GM12874 (cell line): ENCODE measurements at regions not wholly inside any gene's neighbourhood (a gene's known extent, or its start where the extent isn't known, plus 50 kb on each side); places are given as distances from the start of the nearest gene placed in this dataset.

ENCODE experiments used
- TF ChIP-seq, protein P1 (sequence below): IDR thresholded peaks from 2 replicates; pipeline ENCODE4 v1.5.1; 2011; ENCODE audit warnings: low read depth, mild to moderate bottlenecking, control low read depth, low read length, moderate library complexity; ENCODE audit not compliant: insufficient read depth

DNA sequence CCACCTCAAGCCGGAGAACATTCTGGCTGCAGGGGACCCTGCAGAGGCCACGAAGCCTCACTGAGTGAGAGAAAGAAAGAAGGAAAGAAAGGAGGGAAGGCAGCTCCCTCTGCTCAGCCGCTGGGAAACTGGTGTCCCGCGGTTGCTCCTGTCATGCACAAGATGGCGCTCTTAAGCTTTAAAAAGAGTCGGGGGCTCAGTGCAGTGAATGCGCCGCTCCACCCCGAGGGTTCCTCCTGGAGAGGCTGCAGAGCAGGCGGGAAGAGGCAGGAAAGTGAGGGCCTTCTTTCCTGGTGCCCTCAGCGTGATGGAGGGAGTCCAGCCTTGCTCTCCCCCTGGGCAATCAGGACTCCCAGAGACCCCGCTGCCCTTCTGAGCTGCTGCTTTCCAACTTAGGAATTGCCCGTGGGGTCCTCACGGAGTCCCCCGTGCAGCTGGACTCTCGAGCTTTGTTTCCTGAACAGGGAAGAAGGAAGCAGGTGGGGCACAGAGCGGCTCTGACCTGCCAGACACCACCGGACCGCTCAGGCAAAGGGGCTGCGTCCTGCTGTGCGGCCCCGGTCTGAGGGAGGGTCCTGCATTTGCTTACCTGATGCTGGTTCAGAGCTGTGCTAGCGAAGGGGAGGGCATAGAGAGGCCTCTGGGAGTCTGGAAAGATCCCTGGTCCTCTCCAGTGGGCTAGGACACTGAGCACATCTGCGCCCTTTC is 141.9 kb upstream of the MKI67 start:
- TF ChIP-seq, protein P1, sequence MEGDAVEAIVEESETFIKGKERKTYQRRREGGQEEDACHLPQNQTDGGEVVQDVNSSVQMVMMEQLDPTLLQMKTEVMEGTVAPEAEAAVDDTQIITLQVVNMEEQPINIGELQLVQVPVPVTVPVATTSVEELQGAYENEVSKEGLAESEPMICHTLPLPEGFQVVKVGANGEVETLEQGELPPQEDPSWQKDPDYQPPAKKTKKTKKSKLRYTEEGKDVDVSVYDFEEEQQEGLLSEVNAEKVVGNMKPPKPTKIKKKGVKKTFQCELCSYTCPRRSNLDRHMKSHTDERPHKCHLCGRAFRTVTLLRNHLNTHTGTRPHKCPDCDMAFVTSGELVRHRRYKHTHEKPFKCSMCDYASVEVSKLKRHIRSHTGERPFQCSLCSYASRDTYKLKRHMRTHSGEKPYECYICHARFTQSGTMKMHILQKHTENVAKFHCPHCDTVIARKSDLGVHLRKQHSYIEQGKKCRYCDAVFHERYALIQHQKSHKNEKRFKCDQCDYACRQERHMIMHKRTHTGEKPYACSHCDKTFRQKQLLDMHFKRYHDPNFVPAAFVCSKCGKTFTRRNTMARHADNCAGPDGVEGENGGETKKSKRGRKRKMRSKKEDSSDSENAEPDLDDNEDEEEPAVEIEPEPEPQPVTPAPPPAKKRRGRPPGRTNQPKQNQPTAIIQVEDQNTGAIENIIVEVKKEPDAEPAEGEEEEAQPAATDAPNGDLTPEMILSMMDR: peak; percentile 49

DNA sequence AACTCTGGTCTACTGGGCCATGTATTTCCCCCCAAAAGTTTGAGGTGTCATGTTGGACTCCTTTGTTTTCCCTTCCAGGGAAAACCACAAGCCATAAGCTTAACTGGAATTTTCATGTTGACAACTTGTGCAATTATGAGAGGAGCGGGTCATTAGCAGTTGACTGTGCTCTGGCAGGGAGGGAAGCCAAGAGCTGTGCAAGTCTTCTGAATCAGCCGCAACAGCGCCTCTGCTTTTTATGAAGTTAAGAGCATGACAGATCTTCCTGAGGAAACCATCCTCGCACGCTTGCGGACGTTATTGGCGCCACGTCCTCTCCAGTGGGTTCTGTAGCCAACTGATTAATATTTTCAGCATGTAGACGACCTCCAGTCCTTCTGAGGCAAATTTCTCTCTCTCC is 148.7 kb upstream of the MKI67 start:
- TF ChIP-seq, protein P1: no peak

DNA sequence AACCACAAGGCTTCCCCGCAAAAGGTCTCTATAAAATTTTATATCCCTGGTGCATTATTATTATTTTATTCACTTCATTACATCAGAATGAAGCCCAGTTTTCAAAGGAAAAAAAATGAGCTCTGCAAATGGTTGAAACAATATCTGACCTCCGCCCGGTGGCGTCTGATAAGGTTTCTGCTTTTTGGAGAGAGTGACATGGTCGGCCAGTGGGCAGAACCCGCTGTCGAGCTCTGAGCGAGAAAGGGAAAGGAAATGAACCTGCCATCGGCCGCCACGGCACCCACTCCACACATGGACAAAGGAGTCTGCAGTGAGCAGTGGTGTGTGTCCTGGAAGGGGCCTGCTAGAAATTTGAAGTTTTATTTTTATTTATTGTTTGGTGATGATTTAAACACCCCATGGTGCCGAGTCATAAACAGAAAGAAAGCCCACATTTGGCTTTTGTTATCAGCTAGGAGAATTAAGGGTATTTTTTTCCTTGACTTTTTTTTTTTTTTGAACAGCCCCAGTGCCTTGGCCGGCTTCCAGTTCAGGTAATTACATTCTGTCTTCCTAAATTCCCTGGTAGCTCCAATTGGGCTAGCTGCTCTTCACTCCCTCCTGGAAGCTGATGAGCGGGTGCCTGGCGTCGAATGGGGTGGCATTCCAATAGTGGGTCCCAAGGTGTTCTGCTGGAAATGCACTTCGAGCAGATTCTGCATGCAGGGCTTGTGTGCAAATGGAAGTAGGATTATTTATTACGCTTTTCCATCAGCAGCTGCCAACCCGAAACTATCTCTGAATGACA is 149.4 kb upstream of the MKI67 start:
- TF ChIP-seq, protein P1: no peak

DNA sequence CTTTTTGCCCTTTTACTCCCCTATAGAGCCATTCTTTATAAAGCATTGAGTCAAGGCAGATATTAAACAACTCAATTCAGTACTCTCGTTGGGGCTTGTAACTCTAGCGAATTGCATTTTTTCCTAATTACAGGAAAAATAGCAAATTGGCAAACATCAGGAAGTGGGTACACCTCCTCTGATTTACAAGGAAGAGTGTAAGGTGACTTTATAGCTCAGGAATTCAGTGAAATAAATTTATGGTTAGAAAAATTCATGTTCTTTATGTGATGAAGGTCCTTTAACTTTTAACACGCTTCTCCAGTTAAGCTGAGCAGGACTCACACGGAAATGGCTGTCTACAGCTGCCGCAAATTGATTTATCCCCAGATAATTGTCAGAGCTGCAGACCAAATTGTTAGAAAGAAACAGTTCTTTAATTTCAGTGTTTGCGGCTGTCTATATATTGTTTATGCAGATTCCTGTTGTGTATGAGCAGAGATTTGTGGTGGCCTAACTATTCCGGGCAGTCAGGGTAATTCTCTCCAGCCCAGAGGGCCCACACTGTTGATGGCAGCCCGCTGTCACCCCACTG is 151.1 kb upstream of the MKI67 start:
- TF ChIP-seq, protein P1: no peak

DNA sequence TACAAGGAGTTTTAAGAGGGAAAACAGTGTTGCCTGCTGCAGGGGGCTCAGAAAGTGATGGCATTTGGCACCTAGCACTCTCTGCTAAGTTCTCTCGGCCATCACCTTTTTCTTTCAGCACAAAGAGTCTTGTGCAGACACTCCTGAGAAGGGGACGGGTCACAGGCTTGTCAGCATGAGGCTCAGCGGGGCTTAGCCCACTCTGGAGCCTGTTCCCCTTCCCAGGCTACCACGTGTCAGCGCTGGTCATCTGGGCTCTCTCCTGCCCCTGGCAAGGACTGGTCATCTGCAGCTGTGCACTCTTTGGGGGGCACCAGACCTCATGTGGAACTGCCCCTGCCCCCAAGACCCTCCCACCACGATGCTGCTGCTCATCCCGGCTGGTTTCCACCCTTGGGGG is 152.1 kb upstream of the MKI67 start:
- TF ChIP-seq, protein P1: no peak

DNA sequence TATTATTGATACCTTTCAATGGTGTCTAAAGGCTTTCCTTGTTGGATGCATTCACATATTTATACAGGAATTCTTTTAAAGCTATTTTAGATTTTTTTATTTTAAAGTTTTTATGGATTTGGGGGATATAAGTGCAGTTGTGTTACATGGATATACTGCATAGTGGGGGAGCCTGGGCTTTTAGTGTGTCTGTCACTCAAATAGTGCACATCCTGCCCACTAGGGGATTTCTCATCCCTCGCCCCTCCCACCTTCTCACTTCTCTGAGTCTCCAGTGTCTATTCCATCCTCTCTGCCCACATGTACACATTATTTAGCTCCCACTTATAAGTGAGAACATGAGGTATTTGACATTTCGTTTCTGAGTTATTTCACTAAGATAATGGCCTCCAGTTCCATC is 154.0 kb upstream of the MKI67 start:
- TF ChIP-seq, protein P1: no peak

DNA sequence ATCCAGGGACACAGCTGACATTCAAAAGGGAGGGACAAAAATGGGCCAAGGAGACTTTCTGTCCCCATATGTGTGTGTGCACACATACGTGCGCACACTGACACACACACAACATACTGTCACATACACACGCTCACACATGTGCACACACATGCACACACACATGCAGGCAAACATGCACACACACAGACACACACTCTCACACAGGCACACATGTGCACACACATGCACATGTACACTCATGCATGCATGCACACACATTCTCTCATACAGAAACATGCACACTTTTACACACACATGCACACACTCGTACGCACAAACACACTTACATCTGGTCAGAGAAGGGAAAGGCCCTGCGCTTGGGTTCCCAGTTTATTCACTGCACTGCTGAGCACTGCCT is 155.1 kb upstream of the MKI67 start:
- TF ChIP-seq, protein P1: no peak
